WTC11 (cell line): ENCODE measurements at regions not wholly inside any gene's neighbourhood (a gene's known extent, or its start where the extent isn't known, plus 50 kb on each side); places are given as distances from the start of the nearest gene placed in this dataset.
"Not testable (repeated sequence)": the region's sequence is repeated elsewhere in the genome, so short reads cannot be mapped to it uniquely, and the experiment has no call there.

Experiments used
- ATAC-seq: fragments of 200-7000 bp; cut with Tn5 transposase; 2 replicates; pipeline ENCODE4 v1.10.0; 2021; ENCODE audit warnings: mild to moderate bottlenecking, moderate library complexity
- CTCF ChIA-PET: fragments of 300-600 bp; sonication (Branson Sonifier 250); formaldehyde crosslinking; loops from one replicate; lab custom pipeline; 2021; ENCODE audit warnings: antibody characterized with exemption; lab: Charles Lee
- POLR2A ChIA-PET: fragments of 350-600 bp; sonication (Branson Sonifier 250); formaldehyde crosslinking; loops from one replicate; lab custom pipeline; 2021; ENCODE audit warnings: antibody characterized with exemption; lab: Charles Lee
- DNase-seq: peaks from one replicate; pipeline ENCODE4 v3.0.0; 2021; ENCODE audit warnings: low spot score
- H3K27ac Mint-ChIP-seq: 2 replicates; pipeline ENCODE4 v1.8.0; 2021; ENCODE audit warnings: mixed read lengths
- H3K27me3 Mint-ChIP-seq: 2 replicates; pipeline ENCODE4 v1.8.0; 2021; ENCODE audit warnings: low read depth, mild to moderate bottlenecking, moderate library complexity, mixed read lengths
- H3K36me3 Mint-ChIP-seq: 2 replicates; pipeline ENCODE4 v1.8.0; 2021; ENCODE audit warnings: mixed read lengths
- H3K4me1 Mint-ChIP-seq: 2 replicates; pipeline ENCODE4 v1.8.0; 2022; ENCODE audit warnings: mixed read lengths
- H3K4me3 Mint-ChIP-seq: 2 replicates; pipeline ENCODE4 v1.8.0; 2021; ENCODE audit warnings: mild to moderate bottlenecking, moderate library complexity, mixed read lengths
- H3K9me3 Mint-ChIP-seq: 2 replicates; pipeline ENCODE4 v1.8.0; 2021; ENCODE audit warnings: mixed read lengths
- ATF6 ChIP-seq: sonication (generic); formaldehyde crosslinking; IDR thresholded peaks from 2 replicates; pipeline ENCODE4 v1.8.1; 2023; ENCODE audit warnings: mild to moderate bottlenecking, missing genetic modification reagents
- CREB1 ChIP-seq: sonication (generic); formaldehyde crosslinking; IDR thresholded peaks from 2 replicates; pipeline ENCODE4 v1.8.0; 2023; ENCODE audit warnings: mild to moderate bottlenecking, missing genetic modification reagents
- FOXJ3 ChIP-seq: sonication (generic); formaldehyde crosslinking; IDR thresholded peaks from 2 replicates; pipeline ENCODE4 v1.9.0; 2021; ENCODE audit warnings: missing genetic modification reagents, mild to moderate bottlenecking, borderline replicate concordance
- GRHL2 ChIP-seq: fragments of 250-450 bp; sonication (Bioruptor Pico); IDR thresholded peaks from 2 replicates; pipeline ENCODE4 v1.8.0; 2022; ENCODE audit warnings: mild to moderate bottlenecking, moderate library complexity; ENCODE audit not compliant: insufficient replicate concordance, severe bottlenecking
- HMGA2 ChIP-seq: fragments of 250-450 bp; sonication (Bioruptor Pico); IDR thresholded peaks from 2 replicates; pipeline ENCODE4 v1.4.0; 2021; ENCODE audit warnings: mild to moderate bottlenecking, moderate library complexity
- NR1H2 ChIP-seq: sonication (generic); formaldehyde crosslinking; IDR thresholded peaks from 2 replicates; pipeline ENCODE4 v1.9.0; 2021; ENCODE audit warnings: mild to moderate bottlenecking, moderate library complexity, missing genetic modification reagents
- OVOL2 ChIP-seq: fragments of 250-450 bp; sonication (Bioruptor Pico); IDR thresholded peaks from 2 replicates; pipeline ENCODE4 v1.9.0; 2021; ENCODE audit warnings: mild to moderate bottlenecking, borderline replicate concordance
- SP1 ChIP-seq: sonication (generic); formaldehyde crosslinking; conservative IDR thresholded peaks from 2 replicates; pipeline ENCODE4 v1.8.1; 2022; ENCODE audit warnings: missing genetic modification reagents
- TF ChIP-seq, protein P1 (sequence below): sonication (generic); formaldehyde crosslinking; IDR thresholded peaks from 2 replicates; pipeline ENCODE4 v1.8.0; 2022; ENCODE audit warnings: mild to moderate bottlenecking, missing genetic modification reagents
- TF ChIP-seq, protein P2 (sequence below): sonication (generic); formaldehyde crosslinking; IDR thresholded peaks from 2 replicates; pipeline ENCODE4 v1.8.1; 2022; ENCODE audit warnings: low read depth, mild to moderate bottlenecking, moderate library complexity, missing genetic modification reagents, borderline replicate concordance
- TF ChIP-seq, protein P3 (sequence below): fragments of 250-450 bp; sonication (Bioruptor Pico); IDR thresholded peaks from 2 replicates; pipeline ENCODE4 v2.1.2; 2022; ENCODE audit warnings: mild to moderate bottlenecking, moderate library complexity
- TF ChIP-seq, protein P4 (sequence below): fragments of 250-450 bp; sonication (Bioruptor Pico); IDR thresholded peaks from 2 replicates; pipeline ENCODE4 v1.9.0; 2021; ENCODE audit warnings: mild to moderate bottlenecking, borderline replicate concordance

DNA sequence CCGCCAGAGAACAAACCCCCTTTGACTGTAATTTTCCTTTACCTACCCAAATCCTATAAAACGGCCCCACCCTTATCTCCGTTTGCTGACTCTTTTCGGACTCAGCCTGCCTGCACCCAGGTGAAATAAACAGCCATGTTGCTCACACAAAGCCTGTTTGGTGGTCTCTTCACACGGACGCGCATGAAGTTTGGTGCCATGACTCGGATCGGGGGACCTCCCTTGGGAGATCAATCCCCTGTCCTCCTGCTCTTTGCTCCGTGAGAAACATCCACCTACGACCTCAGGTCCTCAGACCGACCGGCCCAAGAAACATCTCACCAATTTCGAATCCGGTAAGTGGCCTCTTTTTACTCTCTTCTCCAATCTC lies 52.1 kb upstream of the FAM124A start:
- CTCF ChIA-PET = interaction anchor here (1.0 kb wide), 2 partner anchors 13 to 116 kb away, joined by 3 to 4 read pairs; no protein-coding TSS in a partner anchor
- peaks cover 59% of the 10 kb centered on the region for H3K36me3 Mint-ChIP-seq
- H3K4me3 Mint-ChIP-seq = peak overlapping the region; percentile 97
- TF ChIP-seq, protein P1, sequence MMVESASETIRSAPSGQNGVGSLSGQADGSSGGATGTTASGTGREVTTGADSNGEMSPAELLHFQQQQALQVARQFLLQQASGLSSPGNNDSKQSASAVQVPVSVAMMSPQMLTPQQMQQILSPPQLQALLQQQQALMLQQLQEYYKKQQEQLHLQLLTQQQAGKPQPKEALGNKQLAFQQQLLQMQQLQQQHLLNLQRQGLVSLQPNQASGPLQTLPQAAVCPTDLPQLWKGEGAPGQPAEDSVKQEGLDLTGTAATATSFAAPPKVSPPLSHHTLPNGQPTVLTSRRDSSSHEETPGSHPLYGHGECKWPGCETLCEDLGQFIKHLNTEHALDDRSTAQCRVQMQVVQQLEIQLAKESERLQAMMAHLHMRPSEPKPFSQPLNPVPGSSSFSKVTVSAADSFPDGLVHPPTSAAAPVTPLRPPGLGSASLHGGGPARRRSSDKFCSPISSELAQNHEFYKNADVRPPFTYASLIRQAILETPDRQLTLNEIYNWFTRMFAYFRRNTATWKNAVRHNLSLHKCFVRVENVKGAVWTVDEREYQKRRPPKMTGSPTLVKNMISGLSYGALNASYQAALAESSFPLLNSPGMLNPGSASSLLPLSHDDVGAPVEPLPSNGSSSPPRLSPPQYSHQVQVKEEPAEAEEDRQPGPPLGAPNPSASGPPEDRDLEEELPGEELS (CRISPR knock-in tag) = 0 out of 2 replicates have a peak, but pooled peaks have one; percentile 28
- TF ChIP-seq SP1 (CRISPR knock-in tag) = 0 out of 2 replicates have a peak, but pooled peaks have one; percentile 20
- not testable (repeated sequence) for DNase-seq, H3K9me3 Mint-ChIP-seq, H3K27me3 Mint-ChIP-seq, ATAC-seq
- peaks cover 51% of the 10 kb centered on the region for H3K4me1 Mint-ChIP-seq
- POLR2A ChIA-PET = interaction anchor here (1.0 to 1.4 kb wide), 3 partner anchors 21 to 75 kb away, joined by 3 to 7 read pairs (median 4); no protein-coding TSS in a partner anchor
- peak overlapping the region; percentile 99 for H3K27ac Mint-ChIP-seq

DNA sequence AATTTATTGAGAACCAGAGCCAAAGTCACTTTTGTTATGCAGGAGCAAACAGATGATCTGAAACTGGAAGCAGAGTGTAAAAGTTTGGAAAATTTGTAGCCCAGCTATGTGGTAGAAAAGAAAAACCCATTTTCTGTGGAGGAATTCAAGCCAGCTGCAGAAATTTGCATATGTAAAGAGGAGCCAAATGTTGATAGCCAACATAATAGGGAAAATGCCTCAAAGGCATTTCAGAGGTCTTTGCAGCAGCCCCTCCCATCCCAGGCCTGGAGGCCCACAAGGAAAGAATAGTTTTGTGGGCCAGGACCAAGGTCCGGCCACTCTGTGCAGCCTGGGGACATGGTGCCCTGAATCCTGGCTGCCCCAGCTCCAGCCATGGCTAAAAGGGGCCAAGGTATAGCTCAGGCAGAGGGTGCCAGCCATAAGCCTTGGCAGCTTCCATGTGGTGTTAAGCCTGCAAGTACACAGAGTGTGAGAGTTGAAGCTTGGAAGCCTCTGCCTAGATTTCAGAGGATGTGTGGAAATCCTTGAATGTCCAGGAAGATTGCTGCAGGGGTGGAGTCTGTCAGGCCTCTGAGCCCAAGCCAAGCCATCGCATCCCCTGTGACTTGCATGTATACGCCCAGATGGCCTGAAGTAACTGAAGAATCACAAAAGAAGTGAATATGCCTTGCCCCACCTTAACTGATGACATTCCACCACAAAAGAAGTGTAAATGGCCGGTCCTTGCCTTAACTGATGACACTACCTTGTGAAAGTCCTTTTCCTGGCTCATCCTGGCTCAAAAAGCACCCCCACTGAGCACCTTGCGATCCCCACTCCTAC lies 52.7 kb upstream of the FAM124A start:
- ChIA-PET CTCF (interaction anchor here (1.0 to 2.1 kb wide), 4 partner anchors 13 to 117 kb away, joined by 3 to 17 read pairs (median 4); no protein-coding TSS in a partner anchor), POLR2A (interaction anchor here (0.7 to 1.7 kb wide), 8 partner anchors 9 to 75 kb away, joined by 3 to 11 read pairs (median 4); no protein-coding TSS in a partner anchor)
- peaks cover 48% of the 10 kb centered on the region for H3K4me1 Mint-ChIP-seq
- peak; percentile 92 for ATAC-seq
- peaks cover 53% of the 10 kb centered on the region for H3K36me3 Mint-ChIP-seq
- DNase-seq = peak; percentile 72
- H3K9me3 Mint-ChIP-seq, H3K27me3 Mint-ChIP-seq: not testable (repeated sequence)
- peak overlapping the region; percentile 97 for H3K4me3 Mint-ChIP-seq
- peak overlapping the region; percentile 99 for H3K27ac Mint-ChIP-seq

DNA sequence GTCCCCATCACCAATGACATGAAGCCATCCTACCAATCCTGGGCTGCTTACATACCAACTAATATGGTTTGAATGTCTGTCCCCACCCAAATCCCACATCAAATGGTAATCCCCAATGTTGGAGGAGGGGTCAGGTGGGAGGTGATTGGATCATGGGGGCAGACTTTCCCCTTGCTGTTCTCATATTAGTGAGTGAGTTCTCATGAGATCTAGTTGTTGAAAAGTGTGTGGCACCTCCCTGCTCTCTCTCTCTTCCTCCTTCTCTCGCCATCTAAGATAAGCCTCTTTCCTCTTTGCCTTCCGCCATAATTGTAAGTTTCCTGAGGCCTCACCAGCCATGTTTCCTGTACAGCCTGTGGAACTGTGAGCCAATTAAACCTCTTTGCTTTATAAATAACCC lies 53.6 kb upstream of the FAM124A start:
- DNase-seq (no peak), ATAC-seq (peak; percentile 6)
- ChIA-PET POLR2A (interaction anchor here (0.7 to 1.7 kb wide), 6 partner anchors 10 to 56 kb away, joined by 3 to 11 read pairs (median 6); no protein-coding TSS in a partner anchor), CTCF (interaction anchor here (1.2 to 2.1 kb wide), 3 partner anchors 20 to 43 kb away, joined by 4 to 17 read pairs (median 6); no protein-coding TSS in a partner anchor)
- Mint-ChIP-seq H3K4me1 (peaks cover 41% of the 10 kb centered on the region), H3K4me3 (peak overlapping the region; percentile 97), H3K36me3 (peaks cover 44% of the 10 kb centered on the region), H3K9me3 (peaks cover 3% of the 10 kb centered on the region; the same call in 1 of the 2 replicates), H3K27ac (peak overlapping the region; percentile 99), H3K27me3 (no peaks in the 10 kb centered on the region; the same call in 1 of the 2 replicates)
- TF ChIP-seq GRHL2 (CRISPR knock-in tag) (no peak), CREB1 (CRISPR knock-in tag) (0 out of 2 replicates have a peak, but pooled peaks have one; percentile 19)

DNA sequence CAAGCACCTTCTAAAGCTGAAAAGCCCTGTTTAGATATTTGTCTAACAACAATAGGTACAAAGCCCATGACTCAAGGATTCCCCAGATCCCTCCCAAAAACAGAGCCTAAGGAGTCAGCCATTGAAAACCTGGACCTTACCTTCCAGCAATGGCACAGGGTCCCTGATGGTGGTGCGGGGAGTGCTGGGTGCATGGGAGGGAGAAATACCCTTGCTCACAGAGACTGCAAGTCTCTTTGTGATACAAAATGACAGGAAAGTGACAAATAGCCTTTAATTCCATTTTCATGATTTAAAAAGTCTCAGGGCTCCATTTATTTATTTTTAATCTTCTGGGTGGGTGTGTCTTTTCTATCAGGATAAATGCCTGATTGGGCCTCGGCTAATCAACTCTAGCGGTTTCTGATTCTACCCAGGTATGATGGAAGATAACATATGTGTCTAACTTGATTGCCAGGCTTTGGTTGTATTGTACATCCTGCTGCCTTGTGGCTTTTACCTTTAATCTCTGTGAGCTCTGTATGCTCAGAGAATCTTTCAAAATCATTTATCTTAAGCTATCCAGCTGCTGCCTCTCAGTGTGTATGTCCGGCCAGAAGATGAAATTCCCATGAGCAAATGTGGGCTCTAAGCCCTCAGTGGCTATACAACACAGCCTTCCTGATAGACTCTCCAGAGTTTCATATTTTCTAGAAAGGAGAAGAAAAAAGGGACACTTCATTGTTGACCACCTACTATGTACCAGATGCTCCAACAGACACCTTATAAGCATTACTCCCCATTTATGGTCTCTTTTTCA lies 54.6 kb upstream of the FAM124A start:
- H3K4me3 Mint-ChIP-seq = no peak overlapping the region
- no peaks in the 10 kb centered on the region; the same call in none of the 2 replicates for H3K27me3 Mint-ChIP-seq
- ChIA-PET POLR2A (interaction anchor here (1.7 kb wide), 1 partner anchor 11 kb away, joined by 6 read pairs; no protein-coding TSS in a partner anchor), CTCF (interaction anchor here (0.7 to 2.1 kb wide), 3 partner anchors 19 to 119 kb away, joined by 3 to 17 read pairs (median 6); no protein-coding TSS in a partner anchor)
- ATAC-seq (no peak), DNase-seq (no peak)
- H3K9me3 Mint-ChIP-seq = peaks cover 3% of the 10 kb centered on the region; the same call in 1 of the 2 replicates
- H3K36me3 Mint-ChIP-seq = peaks cover 34% of the 10 kb centered on the region
- H3K4me1 Mint-ChIP-seq = peaks cover 38% of the 10 kb centered on the region
- H3K27ac Mint-ChIP-seq = peak overlapping the region; percentile 99
- TF ChIP-seq NR1H2 (no peak), ATF6 (no peak), FOXJ3 (CRISPR knock-in tag) (no peak), HMGA2 (CRISPR knock-in tag) (no peak), OVOL2 (no peak)
- TF ChIP-seq, protein P2, sequence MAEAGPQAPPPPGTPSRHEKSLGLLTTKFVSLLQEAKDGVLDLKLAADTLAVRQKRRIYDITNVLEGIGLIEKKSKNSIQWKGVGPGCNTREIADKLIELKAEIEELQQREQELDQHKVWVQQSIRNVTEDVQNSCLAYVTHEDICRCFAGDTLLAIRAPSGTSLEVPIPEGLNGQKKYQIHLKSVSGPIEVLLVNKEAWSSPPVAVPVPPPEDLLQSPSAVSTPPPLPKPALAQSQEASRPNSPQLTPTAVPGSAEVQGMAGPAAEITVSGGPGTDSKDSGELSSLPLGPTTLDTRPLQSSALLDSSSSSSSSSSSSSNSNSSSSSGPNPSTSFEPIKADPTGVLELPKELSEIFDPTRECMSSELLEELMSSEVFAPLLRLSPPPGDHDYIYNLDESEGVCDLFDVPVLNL (CRISPR knock-in tag) = no peak
- TF ChIP-seq, protein P3, sequence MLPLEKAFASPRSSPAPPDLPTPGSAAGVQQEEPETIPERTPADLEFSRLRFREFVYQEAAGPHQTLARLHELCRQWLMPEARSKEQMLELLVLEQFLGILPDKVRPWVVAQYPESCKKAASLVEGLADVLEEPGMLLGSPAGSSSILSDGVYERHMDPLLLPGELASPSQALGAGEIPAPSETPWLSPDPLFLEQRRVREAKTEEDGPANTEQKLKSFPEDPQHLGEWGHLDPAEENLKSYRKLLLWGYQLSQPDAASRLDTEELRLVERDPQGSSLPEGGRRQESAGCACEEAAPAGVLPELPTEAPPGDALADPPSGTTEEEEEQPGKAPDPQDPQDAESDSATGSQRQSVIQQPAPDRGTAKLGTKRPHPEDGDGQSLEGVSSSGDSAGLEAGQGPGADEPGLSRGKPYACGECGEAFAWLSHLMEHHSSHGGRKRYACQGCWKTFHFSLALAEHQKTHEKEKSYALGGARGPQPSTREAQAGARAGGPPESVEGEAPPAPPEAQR (CRISPR knock-in tag) = no peak
- TF ChIP-seq, protein P4, sequence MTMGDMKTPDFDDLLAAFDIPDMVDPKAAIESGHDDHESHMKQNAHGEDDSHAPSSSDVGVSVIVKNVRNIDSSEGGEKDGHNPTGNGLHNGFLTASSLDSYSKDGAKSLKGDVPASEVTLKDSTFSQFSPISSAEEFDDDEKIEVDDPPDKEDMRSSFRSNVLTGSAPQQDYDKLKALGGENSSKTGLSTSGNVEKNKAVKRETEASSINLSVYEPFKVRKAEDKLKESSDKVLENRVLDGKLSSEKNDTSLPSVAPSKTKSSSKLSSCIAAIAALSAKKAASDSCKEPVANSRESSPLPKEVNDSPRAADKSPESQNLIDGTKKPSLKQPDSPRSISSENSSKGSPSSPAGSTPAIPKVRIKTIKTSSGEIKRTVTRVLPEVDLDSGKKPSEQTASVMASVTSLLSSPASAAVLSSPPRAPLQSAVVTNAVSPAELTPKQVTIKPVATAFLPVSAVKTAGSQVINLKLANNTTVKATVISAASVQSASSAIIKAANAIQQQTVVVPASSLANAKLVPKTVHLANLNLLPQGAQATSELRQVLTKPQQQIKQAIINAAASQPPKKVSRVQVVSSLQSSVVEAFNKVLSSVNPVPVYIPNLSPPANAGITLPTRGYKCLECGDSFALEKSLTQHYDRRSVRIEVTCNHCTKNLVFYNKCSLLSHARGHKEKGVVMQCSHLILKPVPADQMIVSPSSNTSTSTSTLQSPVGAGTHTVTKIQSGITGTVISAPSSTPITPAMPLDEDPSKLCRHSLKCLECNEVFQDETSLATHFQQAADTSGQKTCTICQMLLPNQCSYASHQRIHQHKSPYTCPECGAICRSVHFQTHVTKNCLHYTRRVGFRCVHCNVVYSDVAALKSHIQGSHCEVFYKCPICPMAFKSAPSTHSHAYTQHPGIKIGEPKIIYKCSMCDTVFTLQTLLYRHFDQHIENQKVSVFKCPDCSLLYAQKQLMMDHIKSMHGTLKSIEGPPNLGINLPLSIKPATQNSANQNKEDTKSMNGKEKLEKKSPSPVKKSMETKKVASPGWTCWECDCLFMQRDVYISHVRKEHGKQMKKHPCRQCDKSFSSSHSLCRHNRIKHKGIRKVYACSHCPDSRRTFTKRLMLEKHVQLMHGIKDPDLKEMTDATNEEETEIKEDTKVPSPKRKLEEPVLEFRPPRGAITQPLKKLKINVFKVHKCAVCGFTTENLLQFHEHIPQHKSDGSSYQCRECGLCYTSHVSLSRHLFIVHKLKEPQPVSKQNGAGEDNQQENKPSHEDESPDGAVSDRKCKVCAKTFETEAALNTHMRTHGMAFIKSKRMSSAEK = no peak
